Glomerular endothelial cell (primary cell): ENCODE measurements at regions not wholly inside any gene's neighbourhood (a gene's known extent, or its start where the extent isn't known, plus 50 kb on each side); places are given as distances from the start of the nearest gene placed in this dataset.

ENCODE experiments used
- DNase-seq: peaks from one replicate; pipeline ENCODE4 v3.0.0-alpha.2; 2011; ENCODE audit warnings: low read depth, low spot score; ENCODE audit errors: extremely low read depth

DNA sequence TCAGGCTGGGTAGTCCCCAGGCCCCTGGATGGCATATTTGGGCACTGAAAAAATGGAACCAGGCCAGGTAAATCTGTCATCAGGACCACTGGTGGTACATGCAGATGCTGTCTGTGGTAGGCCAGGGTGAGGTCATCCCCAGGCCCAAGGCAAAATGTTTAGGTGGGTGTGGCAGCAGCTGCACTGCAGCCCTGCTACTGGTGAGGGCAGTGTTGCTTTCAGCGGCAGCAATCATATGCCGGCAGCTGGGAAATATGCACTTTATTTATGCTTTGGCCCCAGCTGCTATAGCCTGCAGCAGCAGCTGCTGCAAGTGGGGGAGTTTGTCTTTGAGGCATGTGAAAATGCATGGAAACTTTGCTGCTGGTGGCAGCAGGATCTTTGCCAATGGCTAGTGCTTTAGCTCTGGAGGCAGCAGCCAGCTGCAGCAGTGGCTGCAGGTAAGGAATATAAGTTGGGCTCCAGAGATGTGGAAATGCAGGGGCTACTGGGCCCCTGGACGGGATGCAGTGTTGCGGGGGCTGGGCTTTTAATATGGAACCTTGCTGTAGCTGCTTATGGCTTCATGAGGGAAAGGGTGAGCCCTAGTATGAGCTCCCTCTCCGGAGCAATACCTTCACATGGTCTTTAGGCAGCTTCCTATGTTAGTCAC, 365.7 kb upstream of the CADM1 start:
- DNase-seq, result no peak

DNA sequence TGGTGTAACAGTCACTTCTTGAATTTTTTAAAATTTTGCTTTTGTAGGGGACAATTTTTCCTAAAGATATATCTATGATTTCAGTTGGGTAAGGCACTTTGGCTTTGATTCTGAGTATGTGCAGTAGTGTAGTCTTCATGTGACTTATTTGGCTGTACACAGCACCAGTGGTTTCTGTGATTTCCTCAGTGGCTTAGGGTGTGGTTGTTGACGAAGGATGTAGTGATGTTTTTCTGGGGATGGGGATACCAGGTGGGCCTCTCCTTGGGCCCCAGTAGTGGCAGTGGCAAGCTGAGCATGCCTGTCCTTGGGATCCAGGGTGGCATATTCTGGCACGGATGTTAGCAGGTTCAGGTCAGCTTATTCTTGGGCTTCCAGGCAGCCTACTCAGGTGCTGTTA, 364.9 kb upstream of the CADM1 start:
- DNase-seq, result no peak

DNA sequence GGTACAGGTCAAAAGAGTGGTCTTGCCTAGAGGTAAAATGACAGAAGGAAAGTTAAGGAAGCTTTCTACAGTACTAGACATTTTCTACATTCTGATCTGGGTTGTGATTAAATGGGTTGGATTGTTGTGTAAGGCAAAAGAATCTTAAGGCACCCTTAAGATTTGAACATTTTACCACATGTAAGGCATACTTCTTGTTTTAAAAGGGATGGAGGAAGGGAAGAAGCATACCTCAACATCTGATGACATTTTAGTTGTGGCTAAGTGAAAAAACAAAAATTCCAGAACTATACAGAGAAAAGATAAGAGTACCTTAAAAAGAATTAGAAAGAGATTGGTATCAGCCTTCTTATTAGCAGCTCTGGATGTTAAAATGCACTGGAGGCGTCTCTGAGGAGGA, 356.0 kb upstream of the CADM1 start:
- DNase-seq, result no peak

- no peak for DNase-seq
Observed at GRCh38 chr11:115848611-115849010, 344.4 kb upstream of the CADM1 start.

DNA sequence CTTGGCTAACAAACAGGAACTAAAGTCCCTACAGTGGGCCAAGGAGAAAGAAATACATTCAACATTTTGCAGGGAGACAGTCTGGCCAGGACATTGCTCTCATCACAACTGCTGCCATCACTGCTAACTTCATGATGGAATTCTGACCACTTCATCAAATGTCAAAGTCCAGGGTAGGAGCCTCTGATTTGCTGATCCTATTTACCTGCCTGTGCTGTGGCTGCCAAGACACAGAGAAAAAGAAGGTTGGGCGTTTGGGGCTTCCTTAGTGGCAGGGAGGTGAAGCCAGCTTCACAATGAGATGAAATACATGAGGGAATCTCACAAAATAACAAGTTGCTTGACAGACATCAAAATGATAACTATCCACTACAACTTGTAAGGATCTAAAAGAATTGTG, 343.9 kb upstream of the CADM1 start:
- DNase-seq, result no peak

GRCh38 chr11:115845872-115846271, 341.7 kb upstream of the CADM1 start:
- no peak for DNase-seq

DNA sequence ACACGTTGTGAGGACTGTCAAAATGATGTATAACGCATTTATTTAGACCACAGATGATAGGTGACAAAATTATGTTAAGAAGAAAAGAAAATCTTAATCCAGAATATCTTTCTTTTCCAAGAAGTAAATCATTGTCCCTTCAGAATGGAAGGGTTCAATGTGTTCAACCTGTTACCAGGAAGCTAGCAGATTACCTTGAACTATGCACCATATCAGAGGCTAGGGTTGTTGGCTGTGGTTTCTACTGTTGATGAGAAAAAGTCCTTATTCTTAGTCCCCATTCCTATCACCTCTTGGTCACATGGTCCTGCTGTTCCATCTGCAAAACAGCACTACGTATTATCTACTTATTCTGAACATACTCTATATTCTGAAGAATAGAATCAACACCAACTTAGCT, 339.5 kb upstream of the CADM1 start:
- no peak for DNase-seq

- DNase-seq, result no peak
Observed at GRCh38 chr11:115843111-115843510, 338.9 kb upstream of the CADM1 start.

GRCh38 chr11:115820026-115820425, 315.8 kb upstream of the CADM1 start:
- DNase-seq, result no peak

DNA sequence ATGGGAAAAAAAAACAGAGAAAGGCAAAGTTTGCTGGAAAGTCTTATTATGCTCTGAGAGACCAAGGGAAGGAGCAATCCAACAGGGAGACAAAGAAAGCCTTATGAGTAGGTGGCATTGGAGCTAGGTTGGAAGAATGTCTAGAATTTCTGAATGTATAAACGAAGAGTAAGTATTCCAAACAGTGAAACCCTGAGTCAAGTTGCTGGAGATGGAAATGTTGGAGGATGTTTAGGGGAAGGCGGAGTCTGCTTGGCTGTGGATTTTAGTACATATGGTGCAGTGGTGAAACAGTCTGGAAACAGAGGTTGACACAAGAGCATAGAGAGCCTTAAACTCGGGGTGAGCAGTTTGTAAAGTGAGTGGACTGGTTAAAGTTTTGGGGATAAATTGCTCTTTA, 314.8 kb upstream of the CADM1 start:
- no peak for DNase-seq

GRCh38 chr11:115817844-115818468, 313.7 kb upstream of the CADM1 start:
- DNase-seq, result no peak

DNA sequence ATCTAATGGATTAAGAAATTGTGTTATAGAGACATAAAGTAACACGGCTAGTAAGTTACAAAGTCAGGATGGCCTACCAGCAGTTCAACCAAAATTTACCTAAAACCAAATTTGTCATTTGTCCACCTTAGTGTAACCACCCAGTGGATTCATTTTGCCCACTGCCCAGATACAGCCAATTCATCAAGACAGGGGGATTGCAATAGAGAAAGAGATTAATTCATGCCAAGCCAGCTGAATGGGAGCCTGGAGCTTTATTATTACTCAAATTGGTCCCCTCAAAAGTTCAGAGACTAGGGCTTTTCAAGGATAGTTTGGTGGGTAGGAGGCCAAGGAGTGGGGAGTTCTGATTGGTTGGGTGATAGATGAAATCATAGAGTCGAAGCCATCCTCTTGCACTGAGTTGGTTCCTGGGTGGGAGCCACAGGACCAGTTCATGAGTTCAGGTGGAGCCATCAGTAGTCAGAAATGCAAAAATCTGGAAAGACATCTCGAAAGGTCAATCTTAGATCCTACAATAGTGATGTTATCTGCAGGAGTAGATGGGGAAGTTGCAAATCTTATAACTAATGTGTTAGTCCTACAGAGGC, 304.2 kb upstream of the CADM1 start:
- no peak for DNase-seq

GRCh38 chr11:115806056-115806455, 301.8 kb upstream of the CADM1 start:
- DNase-seq, result no peak

- no peak for DNase-seq
Observed at GRCh38 chr11:115803073-115803740, 299.0 kb upstream of the CADM1 start.

DNA sequence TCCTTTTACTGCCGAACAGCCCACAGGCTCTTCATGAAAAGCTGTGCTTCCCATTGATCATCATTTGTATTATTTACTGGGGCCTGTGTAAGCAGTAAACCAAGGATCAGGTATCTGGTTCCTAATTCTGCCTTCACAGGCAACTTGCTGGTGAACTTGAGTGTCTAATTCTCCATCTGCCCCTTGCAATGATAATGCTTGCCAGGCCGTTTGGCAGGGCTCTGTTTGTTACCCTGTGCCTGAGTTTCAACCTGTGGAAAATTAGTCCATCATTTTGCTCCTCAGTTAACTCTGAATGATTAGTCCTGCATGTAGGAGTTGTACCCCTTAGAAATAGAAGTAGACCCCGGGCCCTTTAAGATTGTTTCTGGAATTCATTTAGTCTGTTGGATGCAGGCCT, 298.4 kb upstream of the CADM1 start:
- no peak for DNase-seq

DNA sequence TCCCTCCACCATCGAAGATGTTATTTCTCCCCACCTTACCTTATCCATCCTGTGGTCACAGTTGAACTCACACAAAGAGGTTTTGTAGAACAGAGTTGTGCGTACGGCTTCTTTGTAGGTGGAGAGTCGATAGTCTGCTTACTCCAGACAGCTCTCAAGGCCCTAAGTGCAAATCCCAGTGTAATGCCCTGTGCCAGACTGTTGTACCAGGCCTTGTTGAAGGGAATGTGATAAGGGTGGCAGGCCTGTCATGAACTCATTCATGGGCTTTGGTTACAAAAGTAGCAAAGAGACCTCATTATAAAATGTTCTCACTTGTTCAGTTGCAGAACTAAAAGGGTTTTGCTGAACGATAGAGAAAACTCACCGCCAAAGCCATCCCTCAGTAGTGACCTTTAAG, 288.7 kb upstream of the CADM1 start:
- DNase-seq, result no peak

DNA sequence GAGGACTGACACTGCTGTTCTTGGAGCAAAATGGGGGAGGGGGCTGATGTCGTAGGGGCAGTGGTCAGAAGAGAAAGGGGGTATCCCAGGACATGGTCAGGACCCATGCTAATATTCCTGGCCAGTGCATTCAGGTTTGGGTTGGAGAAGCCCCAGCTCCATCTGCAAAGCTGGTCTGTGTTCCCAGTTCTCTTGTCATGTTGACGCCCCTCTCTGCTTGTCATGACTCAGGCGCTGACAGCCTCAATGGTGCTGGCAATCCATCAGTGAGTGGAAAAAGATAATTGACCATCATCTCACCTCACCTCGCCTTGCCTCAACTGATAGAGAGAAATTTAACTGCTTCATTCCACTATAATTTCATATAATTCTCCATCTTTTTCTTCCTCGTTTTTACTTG, 283.1 kb upstream of the CADM1 start:
- no peak for DNase-seq

- no peak for DNase-seq
Observed at GRCh38 chr11:115784796-115785521, 280.7 kb upstream of the CADM1 start.

GRCh38 chr11:115780646-115781362, 276.6 kb upstream of the CADM1 start:
- DNase-seq, result no peak

DNA sequence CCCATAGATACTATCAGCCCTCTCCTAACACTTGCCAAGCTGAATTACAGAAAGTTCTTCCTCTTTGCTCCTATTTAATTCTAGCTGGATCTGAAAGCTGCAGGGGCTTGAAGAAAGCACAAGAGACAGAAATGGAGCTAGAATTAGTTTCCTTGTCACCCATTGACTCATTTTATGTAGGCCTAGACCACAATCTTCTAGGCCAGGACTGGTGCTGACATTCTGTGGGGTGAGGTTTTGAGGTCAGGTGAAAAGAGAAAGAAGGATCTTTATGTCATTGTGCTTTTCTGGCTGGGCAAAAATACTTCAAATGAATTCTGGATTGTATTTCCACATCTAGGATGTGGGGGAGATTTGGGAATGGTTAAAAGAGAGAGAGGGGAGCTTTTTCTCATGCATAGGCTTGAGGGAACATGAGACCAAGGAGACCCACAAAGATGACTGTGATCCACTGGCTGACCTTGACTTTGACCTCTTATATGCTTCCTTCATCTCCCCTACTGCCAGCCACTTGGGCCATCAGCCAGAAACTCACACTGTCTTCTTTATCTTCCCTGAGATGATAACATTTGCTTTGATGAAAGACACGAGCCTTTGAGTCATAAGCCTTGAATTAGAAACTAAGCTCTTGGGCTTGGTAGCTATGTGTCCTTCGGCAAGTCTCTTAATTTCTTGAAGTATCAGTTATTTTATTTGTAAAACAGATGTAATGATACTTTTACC, 274.9 kb upstream of the CADM1 start:
- no peak for DNase-seq
